Uterus (tissue), 3 donors: ENCODE measurements at regions not wholly inside any gene's neighbourhood (a gene's known extent, or its start where the extent isn't known, plus 50 kb on each side); places are given as distances from the start of the nearest gene placed in this dataset.

Experiments used
- DNase-seq, 2 donors: peaks; one replicate each; pipeline ENCODE4 v3.0.0-alpha.2; 2019 to 2020
- H3K27ac ChIP-seq, 2 donors: fragments of 200-600 bp; sonication (generic); 1 replicate in 1 of 2; 2 replicates in 1 of 2; pipeline ENCODE4 v1.5.1; 2016 to 2018
- H3K27me3 ChIP-seq, 2 donors: fragments of 200-600 bp; sonication (generic); one replicate each; pipeline ENCODE4 v1.5.1; 2018 to 2019; ENCODE audit warnings: control low read depth in 1 of 2
- H3K36me3 ChIP-seq, 2 donors: fragments of 200-600 bp; sonication (generic); one replicate each; pipeline ENCODE4 v1.5.1; 2019; ENCODE audit warnings: control low read depth in 1 of 2
- H3K4me1 ChIP-seq, 2 donors: fragments of 200-600 bp; sonication (generic); one replicate each; pipeline ENCODE4 v1.5.1; 2018 to 2019; ENCODE audit warnings: control low read depth in 1 of 2
- H3K4me3 ChIP-seq, 2 donors: fragments of 200-600 bp; sonication (generic); 1 replicate in 1 of 2; 2 replicates in 1 of 2; pipeline ENCODE4 v1.5.1; 2018 to 2019; ENCODE audit warnings: mild to moderate bottlenecking in 1 of 2
- H3K9me3 ChIP-seq, 2 donors: fragments of 200-600 bp; sonication (generic); one replicate each; pipeline ENCODE4 v1.5.1; 2019; ENCODE audit warnings: control low read depth in 1 of 2
- POLR2A ChIP-seq, 2 donors: fragments of 450-650 bp; IDR thresholded peaks; one replicate each; pipeline ENCODE4 v1.6.1; 2016; ENCODE audit warnings: antibody characterized with exemption in 2 of 2, mild to moderate bottlenecking in 1 of 2, moderate library complexity in 1 of 2
- intact Hi-C: fragments of 100-400 bp; cut with DNase I; formaldehyde crosslinking; loops from one replicate; pipeline ENCODE4 v1.15.1; 2023; ENCODE audit warnings: low total_unique reads
- TF ChIP-seq, protein P1 (sequence below), 4 experiments: fragments of 200-600 bp in 2 of 4; fragments of 450-650 bp in 2 of 4; sonication (generic) in 2 of 4; IDR thresholded peaks; one replicate each; pipeline ENCODE4 v1.5.1; 2016 to 2019; ENCODE audit warnings: antibody characterized with exemption in 4 of 4, mild to moderate bottlenecking in 2 of 4, moderate library complexity in 1 of 4
- donor health status: DM: yes; HTN: yes; CAD: no.

DNA sequence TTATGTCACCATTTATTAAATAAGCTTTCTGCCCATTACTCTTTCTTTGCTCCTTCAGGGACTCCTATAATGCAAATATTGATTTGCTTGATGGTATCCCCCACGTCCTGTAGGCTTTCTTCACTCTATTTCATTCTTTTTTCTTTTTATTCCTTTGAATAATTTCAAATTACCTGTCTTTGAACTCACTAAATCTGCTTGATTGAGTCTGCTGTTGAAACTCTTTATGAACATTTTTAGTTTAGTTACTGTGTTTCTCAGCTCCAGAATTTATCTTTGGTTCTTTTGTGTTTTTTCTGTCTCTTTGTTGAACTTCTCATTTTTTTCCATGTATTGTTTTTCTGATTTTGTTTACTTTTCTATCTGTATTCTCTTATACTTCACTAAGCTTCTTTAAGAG lies 254.4 kb upstream of the CCL2 start:
- Histone ChIP-seq H3K27ac (no peak overlapping the region), H3K9me3 (peaks cover 0 to 9% of the 10 kb centered on the region in 2 donors), H3K4me1 (no peaks in the 10 kb centered on the region), H3K36me3 (no peaks in the 10 kb centered on the region), H3K4me3 (no peak overlapping the region), H3K27me3 (no peaks in the 10 kb centered on the region)
- TF ChIP-seq, protein P1, sequence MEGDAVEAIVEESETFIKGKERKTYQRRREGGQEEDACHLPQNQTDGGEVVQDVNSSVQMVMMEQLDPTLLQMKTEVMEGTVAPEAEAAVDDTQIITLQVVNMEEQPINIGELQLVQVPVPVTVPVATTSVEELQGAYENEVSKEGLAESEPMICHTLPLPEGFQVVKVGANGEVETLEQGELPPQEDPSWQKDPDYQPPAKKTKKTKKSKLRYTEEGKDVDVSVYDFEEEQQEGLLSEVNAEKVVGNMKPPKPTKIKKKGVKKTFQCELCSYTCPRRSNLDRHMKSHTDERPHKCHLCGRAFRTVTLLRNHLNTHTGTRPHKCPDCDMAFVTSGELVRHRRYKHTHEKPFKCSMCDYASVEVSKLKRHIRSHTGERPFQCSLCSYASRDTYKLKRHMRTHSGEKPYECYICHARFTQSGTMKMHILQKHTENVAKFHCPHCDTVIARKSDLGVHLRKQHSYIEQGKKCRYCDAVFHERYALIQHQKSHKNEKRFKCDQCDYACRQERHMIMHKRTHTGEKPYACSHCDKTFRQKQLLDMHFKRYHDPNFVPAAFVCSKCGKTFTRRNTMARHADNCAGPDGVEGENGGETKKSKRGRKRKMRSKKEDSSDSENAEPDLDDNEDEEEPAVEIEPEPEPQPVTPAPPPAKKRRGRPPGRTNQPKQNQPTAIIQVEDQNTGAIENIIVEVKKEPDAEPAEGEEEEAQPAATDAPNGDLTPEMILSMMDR (IDR thresholded peaks at IDR 0.05), result no peak
- TF ChIP-seq POLR2A (IDR thresholded peaks at IDR 0.05), result no peak
- intact Hi-C loops, result no loop called here
- DNase-seq, result no peak

DNA sequence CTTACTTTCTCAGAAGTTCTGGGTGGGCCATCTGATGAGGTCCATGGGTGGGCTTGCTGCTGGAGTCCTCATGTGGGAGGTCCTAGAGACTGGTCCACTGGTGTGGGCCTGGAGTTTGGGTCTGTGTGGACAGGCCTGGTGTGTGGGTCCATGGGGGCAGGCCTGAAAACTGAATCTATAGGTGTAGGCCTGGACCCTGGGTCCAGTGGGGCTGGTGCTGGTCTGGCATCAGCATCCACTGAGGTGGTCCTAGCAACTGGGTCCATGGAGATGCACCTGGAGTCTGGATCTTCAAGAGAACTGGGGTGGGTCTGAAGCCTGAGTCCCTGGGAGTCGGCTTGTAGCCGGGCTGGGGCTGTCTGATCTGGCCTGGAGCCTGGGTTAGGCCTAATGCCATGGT lies 253.8 kb upstream of the CCL2 start:
- Histone ChIP-seq H3K36me3 (no peaks in the 10 kb centered on the region), H3K27ac (no peak overlapping the region), H3K4me3 (no peak overlapping the region), H3K9me3 (peaks cover 0 to 9% of the 10 kb centered on the region in 2 donors), H3K27me3 (no peaks in the 10 kb centered on the region), H3K4me1 (no peaks in the 10 kb centered on the region)
- intact Hi-C loops, result no loop called here
- DNase-seq, result no peak
- TF ChIP-seq, protein P1 (IDR thresholded peaks at IDR 0.05), result no peak
- no peak for TF ChIP-seq POLR2A (IDR thresholded peaks at IDR 0.05)

DNA sequence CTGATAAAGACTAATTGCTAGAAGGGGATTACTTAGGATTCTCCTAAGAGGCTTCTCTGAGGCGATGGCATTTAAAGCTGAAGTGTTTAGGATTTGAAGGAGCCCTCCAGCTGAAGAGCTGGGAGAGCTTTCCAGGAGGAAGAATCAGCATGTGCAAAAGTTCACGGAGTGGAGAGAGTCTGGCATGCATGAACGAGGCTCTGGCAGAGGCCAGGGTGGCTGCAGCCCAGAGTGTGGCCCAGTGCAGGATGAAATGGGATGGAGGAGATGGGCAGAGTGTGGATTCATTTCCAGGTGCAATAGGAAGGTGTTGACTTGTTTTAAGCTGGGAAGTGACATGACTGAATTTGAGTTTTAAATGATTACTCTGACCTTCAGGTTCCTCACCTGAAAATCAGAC lies 249.0 kb upstream of the CCL2 start:
- no peak for TF ChIP-seq POLR2A (IDR thresholded peaks at IDR 0.05)
- TF ChIP-seq, protein P1 (IDR thresholded peaks at IDR 0.05), result no peak
- Histone ChIP-seq H3K27me3 (no peaks in the 10 kb centered on the region), H3K27ac (no peak overlapping the region), H3K36me3 (no peaks in the 10 kb centered on the region), H3K9me3 (peaks cover 0 to 6% of the 10 kb centered on the region in 2 donors), H3K4me1 (no peaks in the 10 kb centered on the region), H3K4me3 (no peak overlapping the region)
- DNase-seq, result no peak
- intact Hi-C loops, result no loop called here

DNA sequence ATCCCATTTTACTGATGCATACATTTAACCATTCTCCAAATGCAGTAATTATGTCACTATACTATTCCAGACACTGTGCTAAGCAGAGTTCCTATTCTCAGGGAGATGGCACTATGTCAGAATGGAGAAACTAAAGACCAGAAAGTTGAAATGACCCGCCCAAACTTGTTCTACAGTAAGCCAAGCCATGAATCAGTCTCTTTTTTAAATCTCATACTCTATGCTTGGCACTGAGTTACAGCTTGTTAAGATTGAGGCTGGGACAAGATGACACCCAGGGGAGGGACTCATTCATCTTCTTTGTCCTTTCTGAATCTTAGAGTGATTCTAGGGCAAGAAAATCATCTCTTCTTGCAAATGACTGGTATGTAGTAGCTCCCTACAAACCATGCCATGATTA lies 247.0 kb upstream of the CCL2 start:
- Histone ChIP-seq H3K4me3 (no peak overlapping the region), H3K9me3 (no peaks in the 10 kb centered on the region), H3K27ac (no peak overlapping the region), H3K36me3 (no peaks in the 10 kb centered on the region), H3K4me1 (no peaks in the 10 kb centered on the region), H3K27me3 (no peaks in the 10 kb centered on the region)
- intact Hi-C loops, result no loop called here
- no peak for DNase-seq
- TF ChIP-seq, protein P1 (IDR thresholded peaks at IDR 0.05), result no peak
- no peak for TF ChIP-seq POLR2A (IDR thresholded peaks at IDR 0.05)

DNA sequence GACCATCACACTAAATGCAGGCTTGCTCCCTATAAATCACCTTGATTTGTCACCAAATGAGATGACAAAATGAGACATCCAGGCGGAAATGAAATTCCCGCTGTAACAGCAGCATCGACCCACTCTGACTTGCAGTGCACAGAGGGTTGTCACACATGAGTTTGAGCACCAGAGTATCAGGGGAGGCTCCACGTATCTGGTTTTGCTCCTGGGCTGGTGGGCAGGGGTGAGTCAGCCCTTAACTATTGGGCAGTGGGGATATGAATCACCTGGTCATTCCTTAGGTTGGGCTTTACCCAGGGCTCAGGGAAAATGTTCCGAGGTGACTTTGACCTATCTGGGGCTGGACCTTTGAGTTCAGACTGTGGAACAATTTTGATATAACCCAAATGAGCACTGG lies 245.2 kb upstream of the CCL2 start:
- no peak overlapping the region for H3K27ac ChIP-seq
- H3K4me3 ChIP-seq, result no peak overlapping the region
- no peak for DNase-seq
- H3K36me3 ChIP-seq, result no peaks in the 10 kb centered on the region
- intact Hi-C loops, result no loop called here
- no peaks in the 10 kb centered on the region for H3K9me3 ChIP-seq
- no peaks in the 10 kb centered on the region for H3K4me1 ChIP-seq
- H3K27me3 ChIP-seq, result no peaks in the 10 kb centered on the region
- TF ChIP-seq POLR2A (IDR thresholded peaks at IDR 0.05), result no peak

DNA sequence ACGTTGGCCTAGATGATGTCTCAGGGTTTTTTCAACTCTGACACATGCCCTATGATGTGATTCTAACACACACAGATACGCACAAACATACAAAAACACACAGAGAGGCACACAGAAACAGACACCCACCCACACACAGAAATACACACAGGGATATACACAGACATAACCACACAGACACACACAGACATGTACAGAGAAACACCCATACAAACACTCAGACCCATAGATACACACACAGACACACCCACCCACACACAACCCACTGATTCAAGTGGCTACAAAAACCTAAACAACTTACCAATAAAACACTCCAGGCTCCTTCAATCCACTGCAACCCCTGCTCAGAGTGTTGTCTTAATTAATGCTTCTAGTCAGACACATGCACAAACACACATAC lies 244.6 kb upstream of the CCL2 start:
- TF ChIP-seq POLR2A (IDR thresholded peaks at IDR 0.05), result no peak
- TF ChIP-seq, protein P1 (IDR thresholded peaks at IDR 0.05), result no peak
- intact Hi-C loops, result no loop called here
- Histone ChIP-seq H3K4me1 (no peaks in the 10 kb centered on the region), H3K27me3 (no peaks in the 10 kb centered on the region), H3K36me3 (no peaks in the 10 kb centered on the region), H3K27ac (no peak overlapping the region), H3K9me3 (no peaks in the 10 kb centered on the region), H3K4me3 (no peak overlapping the region)
- no peak for DNase-seq
